HG03378 (cell line): ENCODE measurements at regions not wholly inside any gene's neighbourhood (a gene's known extent, or its start where the extent isn't known, plus 50 kb on each side); places are given as distances from the start of the nearest gene placed in this dataset.

Experiments used
- ATAC-seq: cut with Tn5 transposase; IDR thresholded peaks from one replicate; pipeline ENCODE4 v1.9.1; 2021; ENCODE audit warnings: mild to moderate bottlenecking, moderate library complexity; ENCODE audit not compliant: unreplicated experiment

GRCh38 chr10:3433988-3434387 lies 261.4 kb upstream of the PITRM1 start:
- ATAC-seq, result no peak

GRCh38 chr10:3433131-3433530 lies 260.5 kb upstream of the PITRM1 start:
- ATAC-seq, result no peak

GRCh38 chr10:3432081-3432825 lies 259.7 kb upstream of the PITRM1 start:
- no peak for ATAC-seq

DNA sequence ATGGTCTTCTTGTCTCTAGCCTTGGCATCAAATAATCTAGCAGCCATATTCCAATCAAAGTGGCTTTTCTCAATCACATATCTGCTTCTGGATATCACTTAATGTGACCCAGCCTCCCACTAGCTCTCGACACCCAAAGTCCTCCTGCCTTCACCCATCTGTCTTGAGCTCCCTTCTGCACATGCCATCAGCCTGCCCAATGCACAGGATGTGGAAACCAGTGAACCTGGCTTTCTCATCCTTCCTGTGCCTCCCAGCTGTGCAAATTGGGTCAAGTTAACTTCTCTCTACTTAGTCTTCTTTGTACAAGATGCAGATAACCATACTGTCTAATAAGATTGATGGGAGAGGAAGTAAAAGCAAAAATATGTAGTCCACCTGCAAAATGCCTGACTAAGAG lies 257.9 kb upstream of the PITRM1 start:
- no peak for ATAC-seq

DNA sequence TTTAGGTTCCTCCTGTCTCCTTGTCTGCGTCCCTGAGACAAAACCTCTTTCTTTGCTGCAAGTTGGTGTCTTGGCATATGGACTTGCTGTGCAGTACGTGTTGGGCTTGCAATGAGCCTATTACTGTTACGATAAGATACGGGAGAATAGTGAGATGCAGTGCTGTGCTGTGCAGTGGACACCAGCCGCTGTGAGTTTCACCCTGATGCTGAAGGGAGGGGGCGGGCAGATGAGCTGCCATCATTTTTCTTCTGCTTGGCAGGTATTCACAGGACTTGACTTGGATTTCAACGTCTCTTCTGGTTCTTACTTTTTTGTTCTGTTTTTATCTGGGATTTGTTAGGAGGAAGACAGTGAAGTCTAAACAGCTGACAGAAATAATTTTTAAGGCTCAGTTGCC lies 257.1 kb upstream of the PITRM1 start:
- ATAC-seq, result no peak

DNA sequence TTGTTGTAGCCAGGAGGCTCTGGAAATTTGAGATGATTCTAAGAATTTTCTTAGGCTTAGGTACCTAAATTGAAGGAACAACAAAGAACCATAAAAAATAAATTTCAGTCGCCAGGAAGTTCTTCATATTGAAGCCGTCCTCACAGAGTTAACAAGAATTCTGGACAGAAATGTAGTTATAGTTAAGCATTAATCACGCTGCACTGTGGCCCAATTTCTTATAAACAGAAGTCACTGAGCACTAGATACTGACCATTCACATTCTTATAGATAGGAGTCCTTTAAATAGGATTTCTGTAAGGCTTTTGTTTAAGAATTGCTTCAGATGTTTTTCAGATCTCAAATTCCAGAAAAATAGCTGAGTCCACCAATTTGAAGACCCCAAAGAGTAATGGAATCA lies 256.2 kb upstream of the PITRM1 start:
- no peak for ATAC-seq

DNA sequence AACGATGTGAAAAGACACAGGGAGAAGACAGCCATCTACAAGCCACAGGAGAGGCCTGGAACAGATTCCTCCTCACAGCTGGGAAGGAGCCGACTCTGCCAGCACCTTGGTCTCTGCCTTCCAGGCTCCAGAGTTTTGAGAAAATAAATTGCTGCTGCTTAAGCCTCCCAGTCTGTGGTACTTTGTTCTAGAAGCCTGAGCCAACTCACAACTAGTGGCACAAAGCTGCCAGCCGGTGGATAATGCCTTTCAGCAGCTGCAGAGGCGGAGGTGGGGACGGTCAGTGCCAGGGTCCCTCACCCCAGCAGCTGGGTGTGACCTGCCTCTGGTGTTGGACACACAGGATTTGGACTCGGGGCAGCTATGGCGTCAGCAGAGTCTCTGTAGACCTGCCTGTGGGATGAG lies 255.4 kb upstream of the PITRM1 start:
- no peak for ATAC-seq

- no peak for ATAC-seq
Observed at GRCh38 chr10:3427347-3427746, 254.8 kb upstream of the PITRM1 start.

GRCh38 chr10:3426190-3426845 lies 253.7 kb upstream of the PITRM1 start:
- no peak for ATAC-seq

- no peak for ATAC-seq
Observed at GRCh38 chr10:3425716-3426115, 253.1 kb upstream of the PITRM1 start.

GRCh38 chr10:3425261-3425660 lies 252.7 kb upstream of the PITRM1 start:
- no peak for ATAC-seq

DNA sequence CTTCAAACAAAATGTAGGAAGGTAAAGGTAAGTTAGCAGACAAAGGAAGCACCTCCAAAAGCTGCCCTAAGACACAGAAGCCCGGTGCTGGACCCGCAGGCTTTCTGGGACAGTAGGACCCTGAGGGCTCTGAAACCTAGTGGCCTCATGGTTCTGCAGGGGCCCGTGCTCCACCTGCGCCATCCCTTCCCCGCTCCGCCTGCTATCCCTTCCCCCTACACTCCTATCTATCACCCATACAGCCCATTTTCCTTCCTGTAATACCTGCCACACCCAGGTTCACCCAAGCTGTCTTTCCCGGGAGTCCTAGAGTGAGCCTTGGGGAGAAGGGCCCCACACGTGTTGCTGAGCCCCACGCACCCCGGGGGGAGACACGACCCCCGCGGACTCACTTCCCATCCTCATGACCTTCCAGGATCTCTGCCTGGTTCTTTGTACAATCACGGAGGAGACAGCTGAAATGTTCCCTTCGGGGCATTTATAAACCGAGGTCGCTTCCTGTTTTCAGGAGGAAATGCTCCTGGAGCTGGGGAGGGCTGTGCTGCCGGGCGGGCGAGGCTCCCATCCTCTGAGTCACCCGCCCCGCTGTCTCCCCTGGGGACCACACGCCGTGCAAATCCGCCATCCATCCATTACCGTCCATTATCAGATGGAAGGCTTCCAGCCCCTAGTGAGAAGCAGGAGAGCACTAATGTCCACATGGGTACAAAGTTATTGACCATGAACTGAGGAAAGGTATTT lies 251.7 kb upstream of the PITRM1 start:
- ATAC-seq, result no peak

DNA sequence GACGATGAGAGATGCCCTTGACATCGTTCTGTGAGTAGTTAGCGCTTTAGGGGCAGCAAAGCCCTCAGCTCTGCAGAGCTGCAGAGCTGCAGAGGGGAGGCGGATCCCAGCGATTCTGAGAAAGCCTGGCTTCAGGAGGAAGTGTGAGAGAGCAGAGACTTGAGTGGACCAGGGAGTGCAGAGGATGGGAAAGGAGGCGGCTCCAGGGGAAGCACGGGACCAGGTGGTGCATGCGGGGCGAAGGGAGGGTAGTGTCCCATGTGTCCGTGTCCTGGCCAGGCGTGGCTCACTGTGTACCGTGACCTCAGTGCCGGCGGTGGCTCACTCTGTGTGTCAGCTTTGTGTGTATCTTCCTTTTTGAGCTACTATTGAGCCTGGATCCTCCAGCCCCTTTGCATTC lies 250.8 kb upstream of the PITRM1 start:
- no peak for ATAC-seq

- ATAC-seq, result no peak
Observed at GRCh38 chr10:3422282-3422681, 249.7 kb upstream of the PITRM1 start.

- ATAC-seq, result no peak
Observed at GRCh38 chr10:3421537-3422257, 249.1 kb upstream of the PITRM1 start.

DNA sequence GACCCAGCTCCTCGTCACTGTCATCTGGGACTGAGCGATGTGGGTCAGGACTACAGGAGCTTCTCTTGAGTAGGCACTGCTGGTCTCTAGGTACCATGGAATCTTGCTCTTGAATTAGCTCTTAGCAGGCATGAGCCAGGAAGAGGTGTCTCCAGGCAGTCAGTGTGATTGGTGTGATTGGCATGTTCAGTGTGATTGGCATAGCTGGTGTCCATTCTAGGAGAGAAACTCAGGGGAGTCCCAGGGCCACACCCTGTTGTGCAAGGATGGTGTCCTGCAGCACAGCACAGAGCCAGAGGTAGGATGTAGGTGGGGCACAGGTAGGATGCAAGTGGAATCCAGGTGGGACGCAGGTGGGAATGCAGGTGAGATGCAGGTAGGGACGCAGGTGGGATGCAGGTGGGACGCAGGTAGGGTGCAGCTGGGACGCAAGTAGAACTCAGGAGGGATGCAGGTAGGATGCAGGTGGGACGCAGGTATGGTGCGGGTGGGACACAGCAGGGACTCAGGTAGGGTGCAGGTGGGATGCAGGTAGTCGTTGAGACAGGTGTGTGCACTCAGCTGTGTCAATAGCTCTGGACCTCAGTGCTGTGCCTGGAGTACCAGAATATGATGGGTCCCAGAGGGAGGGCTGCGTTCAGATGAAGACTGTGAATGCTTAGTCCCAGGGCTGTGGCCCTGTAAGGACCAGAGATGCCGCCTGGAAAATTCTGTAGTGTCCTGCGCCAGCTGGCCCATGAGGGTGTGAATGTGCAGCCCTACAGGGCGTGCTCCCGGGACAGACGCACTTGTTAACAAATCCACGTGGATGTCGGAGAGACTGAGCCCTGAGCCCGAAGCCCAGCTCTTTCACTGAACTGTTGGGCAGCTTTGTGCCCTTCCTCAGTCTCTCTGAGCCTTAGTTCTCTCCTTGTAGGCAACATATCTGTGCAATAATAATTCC lies 248.2 kb upstream of the PITRM1 start:
- no peak for ATAC-seq

DNA sequence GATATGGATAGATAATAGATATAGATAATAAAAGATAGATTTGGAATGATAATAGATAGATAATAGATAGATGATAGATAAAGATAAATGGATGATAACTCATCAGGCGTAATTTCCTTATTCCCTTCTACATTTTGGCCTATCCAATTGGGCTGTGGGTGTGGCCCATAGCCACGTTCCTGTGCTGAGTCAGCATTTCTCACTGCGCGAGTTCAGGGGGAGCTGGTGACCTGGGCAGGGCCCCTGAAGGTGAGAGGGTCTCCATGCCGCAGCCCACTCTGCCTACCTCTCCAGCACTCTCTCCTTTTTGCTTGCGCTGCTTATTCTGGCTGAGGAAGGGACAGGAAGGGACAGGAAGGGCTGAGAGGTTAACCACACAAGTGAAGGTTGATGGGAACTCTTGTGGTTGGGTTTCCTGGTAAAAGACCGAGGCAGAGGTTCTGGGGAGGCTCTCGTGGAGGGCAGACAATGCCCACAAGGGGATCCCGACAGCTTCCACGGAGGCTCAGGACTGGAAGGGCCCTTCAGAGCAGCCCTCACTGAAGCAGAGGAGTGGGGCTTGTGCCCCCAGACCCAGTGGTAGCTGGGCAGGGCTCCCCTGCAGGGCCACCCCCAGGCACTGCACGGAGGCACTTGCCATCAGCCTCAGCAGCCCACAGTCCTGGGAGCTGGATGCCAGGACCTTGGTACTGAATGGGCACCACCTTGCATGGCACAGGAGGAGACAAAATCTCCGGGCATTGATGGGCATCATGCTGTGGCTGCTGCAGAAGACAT lies 247.3 kb upstream of the PITRM1 start:
- ATAC-seq, result no peak

DNA sequence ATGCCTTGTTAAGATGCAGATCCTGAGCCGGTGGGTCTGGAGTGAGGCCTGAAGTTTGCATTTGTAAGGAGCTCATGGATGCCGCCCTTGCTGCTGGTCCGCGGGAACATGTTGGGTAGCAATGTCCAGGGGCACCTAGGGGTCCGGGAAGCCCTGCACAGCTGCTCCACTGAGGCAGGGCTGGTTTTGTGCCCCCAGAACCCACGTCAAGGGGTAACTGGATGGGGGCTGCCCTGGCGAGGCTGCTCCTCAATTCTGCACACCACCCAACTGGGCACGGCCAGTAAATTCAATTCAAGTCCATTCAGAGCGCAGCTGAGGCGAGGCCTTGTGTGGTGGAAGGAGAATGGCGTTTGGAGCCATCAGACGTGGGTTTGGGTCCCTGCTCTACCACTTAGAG lies 246.3 kb upstream of the PITRM1 start:
- ATAC-seq, result no peak

GRCh38 chr10:3418041-3418754 lies 245.6 kb upstream of the PITRM1 start:
- ATAC-seq, result no peak
